Neural cell (in vitro differentiated cells): ENCODE measurements at regions not wholly inside any gene's neighbourhood (a gene's known extent, or its start where the extent isn't known, plus 50 kb on each side); places are given as distances from the start of the nearest gene placed in this dataset.

Source experiments
- H2AFZ ChIP-seq: fragments of 200-600, 300-800 bp; sonication (generic), shearing (Covaris generic); 2 replicates; pipeline ENCODE4 v1.6.0; 2014; ENCODE audit warnings: low read depth, mild to moderate bottlenecking, antibody characterized with exemption, low read length, moderate library complexity
- H3F3A ChIP-seq: fragments of 200-600 bp; shearing (Covaris generic); 2 replicates; pipeline ENCODE4 v1.6.1; 2016; ENCODE audit warnings: mild to moderate bottlenecking, moderate library complexity, mixed read lengths, antibody characterized with exemption, low read length; ENCODE audit not compliant: insufficient read depth, poor library complexity, severe bottlenecking
- H3K27ac ChIP-seq: fragments of 200-600, 300-800 bp; sonication (generic), shearing (Covaris generic); 2 replicates; pipeline ENCODE4 v1.5.1; 2014; ENCODE audit warnings: mild to moderate bottlenecking, low read length, moderate library complexity
- H3K27me3 ChIP-seq: fragments of 300-800, 200-600 bp; sonication (generic), shearing (Covaris generic); 2 replicates; pipeline ENCODE4 v1.6.0; 2014; ENCODE audit warnings: mild to moderate bottlenecking, low read depth, low read length, moderate library complexity; ENCODE audit not compliant: insufficient read depth
- H3K36me3 ChIP-seq: fragments of 300-800, 200-600 bp; sonication (generic), shearing (Covaris generic); 2 replicates; pipeline ENCODE4 v1.5.1; 2014; ENCODE audit warnings: mild to moderate bottlenecking, antibody characterized with exemption, low read length, moderate library complexity; ENCODE audit not compliant: insufficient read depth
- H3K4me2 ChIP-seq: fragments of 300-800, 200-600 bp; sonication (generic), shearing (Covaris generic); 2 replicates; pipeline ENCODE4 v1.6.0; 2014; ENCODE audit warnings: mild to moderate bottlenecking, low read length
- H3K4me3 ChIP-seq: fragments of 300-800, 200-600 bp; sonication (generic), shearing (Covaris generic); 2 replicates; pipeline ENCODE4 v1.5.1; 2014; ENCODE audit warnings: mild to moderate bottlenecking, low read length, moderate library complexity
- H3K79me2 ChIP-seq: fragments of 200-600 bp; shearing (Covaris generic); replicated peaks from 2 replicates; pipeline ENCODE4 v1.6.0; 2014; ENCODE audit warnings: mild to moderate bottlenecking, low read length, moderate library complexity; ENCODE audit not compliant: insufficient read depth
- H3K9ac ChIP-seq: fragments of 300-800, 200-600 bp; sonication (generic), shearing (Covaris generic); 2 replicates; pipeline ENCODE4 v1.6.1; 2016; ENCODE audit warnings: mild to moderate bottlenecking, low read length, mixed read lengths
- H3K9me2 ChIP-seq: fragments of 200-600 bp; shearing (Covaris generic); 2 replicates; pipeline ENCODE4 v1.6.1; 2016; ENCODE audit warnings: mild to moderate bottlenecking, low read length, mixed read lengths; ENCODE audit not compliant: insufficient read depth
- H3K9me3 ChIP-seq: fragments of 200-600, 300-800 bp; sonication (generic), shearing (Covaris generic); 2 replicates; pipeline ENCODE4 v1.6.1; 2016; ENCODE audit warnings: mild to moderate bottlenecking, mixed run types, low read length, moderate library complexity, mixed read lengths
- H4K20me1 ChIP-seq: fragments of 200-600 bp; shearing (Covaris generic); 2 replicates; pipeline ENCODE4 v1.6.1; 2016; ENCODE audit warnings: mild to moderate bottlenecking, mixed run types; ENCODE audit not compliant: insufficient read depth
- EP300 ChIP-seq: fragments of 450-650 bp; conservative IDR thresholded peaks from 2 replicates; pipeline ENCODE4 v1.6.1; 2014; ENCODE audit warnings: antibody characterized with exemption, mild to moderate bottlenecking, moderate library complexity; ENCODE audit not compliant: poor library complexity, severe bottlenecking
- EZH2 ChIP-seq: fragments of 200-600, 300-800 bp; shearing (Covaris generic), sonication (generic); IDR thresholded peaks from 2 replicates; pipeline ENCODE4 v1.6.1; 2014; ENCODE audit warnings: antibody characterized with exemption, low read length, borderline replicate concordance, mild to moderate bottlenecking; ENCODE audit not compliant: insufficient read depth, poor library complexity, severe bottlenecking
- MXI1 ChIP-seq: fragments of 450-650 bp; conservative IDR thresholded peaks from 2 replicates; pipeline ENCODE4 v1.6.1; 2014; ENCODE audit warnings: antibody characterized with exemption, mild to moderate bottlenecking; ENCODE audit not compliant: poor library complexity, severe bottlenecking
- POLR2AphosphoS5 ChIP-seq: IDR thresholded peaks from 2 replicates; pipeline ENCODE4 v1.6.1; 2012
- RAD21 ChIP-seq: fragments of 450-650 bp; conservative IDR thresholded peaks from 2 replicates; pipeline ENCODE4 v1.6.1; 2014; ENCODE audit warnings: antibody characterized with exemption, mild to moderate bottlenecking, moderate library complexity
- SMC3 ChIP-seq: fragments of 450-650 bp; conservative IDR thresholded peaks from 2 replicates; pipeline ENCODE4 v1.6.1; 2014; ENCODE audit warnings: antibody characterized with exemption, mild to moderate bottlenecking, moderate library complexity; ENCODE audit not compliant: poor library complexity
- TAF1 ChIP-seq: IDR thresholded peaks from 2 replicates; pipeline ENCODE4 v1.6.1; 2012; ENCODE audit warnings: low read depth
- TF ChIP-seq, protein P1 (sequence below): IDR thresholded peaks from 2 replicates; pipeline ENCODE4 v1.6.1; 2012; ENCODE audit warnings: borderline replicate concordance
- TF ChIP-seq, protein P2 (sequence below): fragments of 450-650 bp; IDR thresholded peaks from 2 replicates; pipeline ENCODE4 v1.5.1; 2014; ENCODE audit warnings: antibody characterized with exemption, mild to moderate bottlenecking, moderate library complexity; ENCODE audit not compliant: poor library complexity, severe bottlenecking

DNA sequence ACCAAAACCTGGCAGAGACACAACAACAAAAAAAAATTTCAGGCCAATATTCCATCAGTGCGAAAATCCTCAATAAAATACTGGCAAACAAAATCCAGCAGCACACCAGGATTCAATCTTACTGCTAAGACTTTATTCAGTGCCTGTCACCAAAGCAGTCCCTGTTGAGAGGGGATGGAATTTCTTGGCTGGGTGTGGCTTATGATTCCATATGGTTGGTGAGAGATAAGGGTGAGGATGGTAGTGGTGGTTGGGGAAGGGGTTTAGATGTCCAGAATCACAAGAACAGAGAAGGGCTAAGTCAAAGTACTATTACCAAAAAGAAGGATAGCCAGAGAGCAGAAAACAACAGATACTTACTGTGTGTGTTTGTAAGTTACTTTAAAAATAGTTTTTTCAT, 152.8 kb upstream of the SLC35B3 start:
- no peak overlapping the region for H3K27ac ChIP-seq
- H3K4me2 ChIP-seq = no peak overlapping the region
- no peaks in the 10 kb centered on the region for H3K79me2 ChIP-seq
- H3F3A ChIP-seq = no peaks in the 10 kb centered on the region
- no peak overlapping the region for H3K9ac ChIP-seq
- no peak overlapping the region for H3K4me3 ChIP-seq
- TF ChIP-seq, protein P1, sequence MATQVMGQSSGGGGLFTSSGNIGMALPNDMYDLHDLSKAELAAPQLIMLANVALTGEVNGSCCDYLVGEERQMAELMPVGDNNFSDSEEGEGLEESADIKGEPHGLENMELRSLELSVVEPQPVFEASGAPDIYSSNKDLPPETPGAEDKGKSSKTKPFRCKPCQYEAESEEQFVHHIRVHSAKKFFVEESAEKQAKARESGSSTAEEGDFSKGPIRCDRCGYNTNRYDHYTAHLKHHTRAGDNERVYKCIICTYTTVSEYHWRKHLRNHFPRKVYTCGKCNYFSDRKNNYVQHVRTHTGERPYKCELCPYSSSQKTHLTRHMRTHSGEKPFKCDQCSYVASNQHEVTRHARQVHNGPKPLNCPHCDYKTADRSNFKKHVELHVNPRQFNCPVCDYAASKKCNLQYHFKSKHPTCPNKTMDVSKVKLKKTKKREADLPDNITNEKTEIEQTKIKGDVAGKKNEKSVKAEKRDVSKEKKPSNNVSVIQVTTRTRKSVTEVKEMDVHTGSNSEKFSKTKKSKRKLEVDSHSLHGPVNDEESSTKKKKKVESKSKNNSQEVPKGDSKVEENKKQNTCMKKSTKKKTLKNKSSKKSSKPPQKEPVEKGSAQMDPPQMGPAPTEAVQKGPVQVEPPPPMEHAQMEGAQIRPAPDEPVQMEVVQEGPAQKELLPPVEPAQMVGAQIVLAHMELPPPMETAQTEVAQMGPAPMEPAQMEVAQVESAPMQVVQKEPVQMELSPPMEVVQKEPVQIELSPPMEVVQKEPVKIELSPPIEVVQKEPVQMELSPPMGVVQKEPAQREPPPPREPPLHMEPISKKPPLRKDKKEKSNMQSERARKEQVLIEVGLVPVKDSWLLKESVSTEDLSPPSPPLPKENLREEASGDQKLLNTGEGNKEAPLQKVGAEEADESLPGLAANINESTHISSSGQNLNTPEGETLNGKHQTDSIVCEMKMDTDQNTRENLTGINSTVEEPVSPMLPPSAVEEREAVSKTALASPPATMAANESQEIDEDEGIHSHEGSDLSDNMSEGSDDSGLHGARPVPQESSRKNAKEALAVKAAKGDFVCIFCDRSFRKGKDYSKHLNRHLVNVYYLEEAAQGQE = no peak
- TF ChIP-seq RAD21 (no peak), EP300 (no peak), MXI1 (no peak), EZH2 (no peak), SMC3 (no peak), POLR2AphosphoS5 (no peak)
- TF ChIP-seq, protein P2, sequence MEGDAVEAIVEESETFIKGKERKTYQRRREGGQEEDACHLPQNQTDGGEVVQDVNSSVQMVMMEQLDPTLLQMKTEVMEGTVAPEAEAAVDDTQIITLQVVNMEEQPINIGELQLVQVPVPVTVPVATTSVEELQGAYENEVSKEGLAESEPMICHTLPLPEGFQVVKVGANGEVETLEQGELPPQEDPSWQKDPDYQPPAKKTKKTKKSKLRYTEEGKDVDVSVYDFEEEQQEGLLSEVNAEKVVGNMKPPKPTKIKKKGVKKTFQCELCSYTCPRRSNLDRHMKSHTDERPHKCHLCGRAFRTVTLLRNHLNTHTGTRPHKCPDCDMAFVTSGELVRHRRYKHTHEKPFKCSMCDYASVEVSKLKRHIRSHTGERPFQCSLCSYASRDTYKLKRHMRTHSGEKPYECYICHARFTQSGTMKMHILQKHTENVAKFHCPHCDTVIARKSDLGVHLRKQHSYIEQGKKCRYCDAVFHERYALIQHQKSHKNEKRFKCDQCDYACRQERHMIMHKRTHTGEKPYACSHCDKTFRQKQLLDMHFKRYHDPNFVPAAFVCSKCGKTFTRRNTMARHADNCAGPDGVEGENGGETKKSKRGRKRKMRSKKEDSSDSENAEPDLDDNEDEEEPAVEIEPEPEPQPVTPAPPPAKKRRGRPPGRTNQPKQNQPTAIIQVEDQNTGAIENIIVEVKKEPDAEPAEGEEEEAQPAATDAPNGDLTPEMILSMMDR = no peak
- no peaks in the 10 kb centered on the region for H3K9me3 ChIP-seq
- no peaks in the 10 kb centered on the region for H3K9me2 ChIP-seq
- no peaks in the 10 kb centered on the region for H3K36me3 ChIP-seq
- no peaks in the 10 kb centered on the region for H3K27me3 ChIP-seq
- no peaks in the 10 kb centered on the region for H4K20me1 ChIP-seq
- no peak overlapping the region for H2AFZ ChIP-seq

DNA sequence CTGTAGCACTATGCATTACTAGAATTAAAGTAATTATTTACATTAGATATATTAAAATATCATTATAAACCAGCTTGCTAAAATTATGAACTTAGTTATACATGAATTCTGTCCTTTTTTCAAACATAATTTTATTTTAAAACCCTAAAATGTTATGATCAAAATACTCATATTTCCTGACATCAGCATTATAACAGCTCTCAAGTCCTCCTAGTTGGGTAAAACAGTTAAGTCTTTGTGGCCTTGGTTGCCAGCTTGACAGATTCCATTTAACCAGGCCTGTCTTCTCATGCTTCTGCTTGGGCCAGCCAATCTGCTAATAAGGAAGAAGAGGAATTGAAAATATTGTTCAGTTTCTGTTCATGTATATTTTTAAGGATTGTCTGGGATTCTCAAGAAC, 147.9 kb upstream of the SLC35B3 start:
- Histone ChIP-seq H3K4me2 (no peak overlapping the region), H3K9ac (no peak overlapping the region), H3K4me3 (no peak overlapping the region), H3F3A (no peaks in the 10 kb centered on the region), H4K20me1 (no peaks in the 10 kb centered on the region), H3K36me3 (no peaks in the 10 kb centered on the region), H3K9me2 (no peaks in the 10 kb centered on the region), H3K79me2 (no peaks in the 10 kb centered on the region), H3K9me3 (no peaks in the 10 kb centered on the region), H3K27ac (no peak overlapping the region), H3K27me3 (no peaks in the 10 kb centered on the region), H2AFZ (no peak overlapping the region)
- TF ChIP-seq, protein P1 = no peak
- TF ChIP-seq SMC3 (no peak), EP300 (no peak), POLR2AphosphoS5 (no peak), RAD21 (no peak), EZH2 (no peak), MXI1 (no peak), TAF1 (no peak)
- TF ChIP-seq, protein P2 = no peak
